Panc1 (cell line): ENCODE measurements at regions not wholly inside any gene's neighbourhood (a gene's known extent, or its start where the extent isn't known, plus 50 kb on each side); places are given as distances from the start of the nearest gene placed in this dataset.

ENCODE experiments used
- CTCF ChIP-seq: fragments of 450-650 bp; IDR thresholded peaks from 2 replicates; pipeline ENCODE4 v1.5.1; 2017; ENCODE audit warnings: mild to moderate bottlenecking
- POLR2AphosphoS5 ChIP-seq: IDR thresholded peaks from 2 replicates; pipeline ENCODE4 v1.6.1; 2012; ENCODE audit warnings: mild to moderate bottlenecking, low read depth, low read length, moderate library complexity

- TF ChIP-seq CTCF = no peak
- TF ChIP-seq POLR2AphosphoS5 = no peak
Measured at GRCh38 chr17:83160443-83161297, 81.3 kb downstream of the METRNL start.
